ENCODE measurements at regions not wholly inside any gene's neighbourhood (a gene's known extent, or its start where the extent isn't known, plus 50 kb on each side); places are given as distances from the start of the nearest gene placed in this dataset.

- TF ChIP-seq EP300 (IDR thresholded peaks at IDR 0.05) (no peak), CTCF (IDR thresholded peaks at IDR 0.05) (no peak), USF2 (IDR thresholded peaks at IDR 0.05) (no peak), BHLHE40 (IDR thresholded peaks at IDR 0.05; ENCODE audit: low read depth, low read length) (no peak), ELK1 (IDR thresholded peaks at IDR 0.05; ENCODE audit: low read depth, low read length) (no peak), ZNF302 (CRISPR knock-in tag; IDR thresholded peaks at IDR 0.05) (no peak), POLR2A (IDR thresholded peaks at IDR 0.05; ENCODE audit: low read length) (no peak), MAX (IDR thresholded peaks at IDR 0.05) (no peak), RAD21 (conservative IDR thresholded peaks at IDR 0.05 in 1 of 2, IDR thresholded peaks at IDR 0.05 in 1 of 2) (no peak), HDAC2 (IDR thresholded peaks at IDR 0.05) (no peak), JUN (IDR thresholded peaks at IDR 0.05) (no peak)
Observed at GRCh38 chr2:67792681-67793091, 270.1 kb downstream of the C1D start.
